ENCODE measurements at regions not wholly inside any gene's neighbourhood (a gene's known extent, or its start where the extent isn't known, plus 50 kb on each side); places are given as distances from the start of the nearest gene placed in this dataset.
"Not testable (repeated sequence)": the region's sequence is repeated elsewhere in the genome, so short reads cannot be mapped to it uniquely, and the experiment has no call there.

GRCh38 chr1:9442278-9442846, 96.9 kb upstream of the SLC25A33 start:
- DNase-seq, result no peak

- no peak for DNase-seq
Observed at GRCh38 chr1:9442986-9443385, 96.3 kb upstream of the SLC25A33 start.

DNA sequence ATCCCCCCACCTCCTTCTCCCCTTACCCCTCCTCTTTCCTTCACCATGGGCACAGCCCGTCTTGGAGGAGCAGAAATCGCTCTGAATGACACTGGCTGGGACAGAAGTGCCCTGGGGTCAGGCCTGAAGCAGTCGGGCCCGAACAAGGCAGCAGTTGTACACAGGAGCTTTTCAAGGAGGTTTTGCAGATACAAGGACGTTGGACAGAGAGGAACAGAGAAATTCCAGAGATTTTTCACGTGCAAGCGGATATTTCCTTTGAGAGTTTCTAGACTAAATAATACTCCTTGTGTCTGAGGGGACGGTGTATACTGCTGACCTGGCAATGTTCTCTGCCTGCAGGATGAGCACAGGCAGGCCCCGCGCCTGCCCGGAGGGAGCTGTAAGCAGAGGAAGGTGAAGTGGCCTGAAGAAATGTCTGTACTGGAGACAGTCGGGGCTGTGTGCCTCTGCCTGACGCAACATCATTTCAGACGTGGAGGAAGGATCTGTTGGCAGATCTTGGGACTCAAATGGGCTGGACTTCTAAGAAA, 95.3 kb upstream of the SLC25A33 start:
- no peak for DNase-seq

DNA sequence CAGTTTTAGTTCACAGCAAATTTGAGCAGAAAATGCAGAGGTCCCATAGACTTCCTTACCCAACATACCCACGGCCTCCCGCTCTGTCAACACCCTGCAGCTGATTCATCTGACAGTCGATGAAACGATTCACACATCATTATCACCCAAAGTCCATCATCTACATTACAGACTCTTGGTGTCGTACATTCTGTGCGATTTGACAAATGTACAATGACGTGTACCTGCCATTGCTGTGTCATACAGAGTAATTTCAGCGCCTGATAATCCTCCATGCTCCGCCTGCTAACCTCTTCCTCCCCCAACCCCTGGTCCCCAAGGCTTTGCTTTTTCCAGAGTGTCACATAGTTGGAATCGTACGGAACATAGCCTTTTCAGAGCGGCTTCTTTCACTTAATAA, 94.7 kb upstream of the SLC25A33 start:
- no peak for DNase-seq

DNA sequence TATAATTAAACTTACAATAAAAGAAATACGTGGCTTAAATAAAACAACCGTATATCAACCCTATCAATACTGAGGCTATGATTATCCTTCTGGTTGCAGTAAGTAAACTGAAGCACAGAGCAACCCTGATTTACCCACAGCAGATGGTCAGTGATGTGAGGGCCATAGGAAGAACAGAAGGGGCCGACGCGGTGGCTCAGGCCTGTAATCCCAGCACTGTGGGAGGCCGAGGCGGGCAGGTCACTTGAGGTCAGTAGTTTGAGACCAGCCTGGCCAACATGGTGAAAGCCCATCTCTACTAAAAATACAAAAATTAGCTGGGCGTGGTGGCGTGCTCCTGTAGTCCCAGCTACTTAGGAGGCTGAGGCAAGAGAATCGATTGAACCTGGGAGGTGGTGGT, 94.2 kb upstream of the SLC25A33 start:
- not testable (repeated sequence) for DNase-seq

GRCh38 chr1:9447215-9447960, 91.9 kb upstream of the SLC25A33 start:
- no peak for DNase-seq

DNA sequence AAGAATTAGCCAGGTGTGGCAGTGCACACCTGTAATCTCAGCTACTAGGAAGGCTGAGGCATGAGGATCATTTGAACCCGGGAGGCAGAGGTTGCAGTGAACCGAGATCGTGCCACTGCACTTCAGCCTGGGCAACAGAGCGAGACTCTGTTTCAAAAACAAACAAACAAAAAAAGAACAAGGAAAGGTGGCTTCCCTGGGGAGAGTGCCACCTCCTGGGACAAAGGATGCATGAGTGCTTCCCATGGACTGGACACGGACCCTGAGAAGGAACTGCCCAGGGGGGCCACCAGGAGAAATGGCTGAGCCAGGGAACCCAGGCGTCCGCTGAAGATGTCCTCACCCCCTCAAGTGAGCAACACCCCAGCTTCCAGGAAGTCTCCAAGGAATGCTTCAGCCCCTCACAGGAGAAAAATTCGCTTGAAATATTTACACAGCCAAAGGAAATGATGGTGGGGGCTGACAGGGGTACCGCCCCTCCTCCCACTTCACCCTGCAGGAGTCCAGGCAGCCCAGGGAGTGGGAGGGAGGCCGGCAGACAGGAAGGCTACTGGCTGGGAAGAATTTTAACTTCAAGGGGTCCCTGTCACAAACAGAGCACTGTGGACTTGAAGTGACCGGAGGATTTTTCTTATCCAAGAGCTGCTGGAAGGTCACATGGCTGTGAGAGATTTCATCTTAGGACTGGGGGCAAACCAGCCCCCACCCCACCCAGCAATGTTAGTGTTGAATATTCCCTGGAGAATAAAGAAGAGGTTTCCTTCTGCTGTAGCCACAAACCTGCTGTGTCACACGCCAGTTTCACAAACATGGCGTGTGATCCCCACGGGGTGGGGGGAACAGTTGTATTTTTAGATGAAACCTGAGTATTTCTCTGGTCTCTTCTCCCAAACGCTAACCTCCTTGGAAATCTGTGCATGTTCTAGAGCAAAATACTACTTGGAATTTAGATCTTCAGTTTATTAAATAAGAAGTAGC, 90.8 kb upstream of the SLC25A33 start:
- DNase-seq, result no peak

DNA sequence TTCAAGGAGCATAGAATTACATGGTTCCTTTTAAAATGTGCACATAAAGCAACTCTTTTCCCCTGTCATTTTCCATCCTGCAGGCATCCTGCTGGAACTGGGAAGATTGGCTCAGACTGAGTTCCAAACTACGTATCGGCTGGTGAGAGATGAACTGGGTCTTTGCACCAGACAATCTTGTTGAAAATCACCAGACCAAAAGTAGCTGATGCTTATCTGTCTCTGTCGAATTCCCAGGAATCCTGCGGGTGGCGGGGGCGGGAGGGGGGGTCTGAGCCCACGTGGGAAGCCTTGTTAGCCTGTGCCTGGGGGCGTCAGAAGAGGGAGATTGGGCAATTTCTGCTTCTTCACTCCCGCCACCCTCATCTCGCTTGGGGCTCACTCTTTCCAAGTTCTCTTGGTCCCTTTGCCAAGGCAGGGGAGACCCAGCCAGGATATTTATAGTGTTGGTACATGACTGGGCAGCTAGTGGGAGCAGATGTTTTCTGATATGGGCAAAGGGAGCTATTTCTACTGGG, 90.1 kb upstream of the SLC25A33 start:
- DNase-seq, result no peak

GRCh38 chr1:9449976-9450696, 89.1 kb upstream of the SLC25A33 start:
- DNase-seq, result no peak

DNA sequence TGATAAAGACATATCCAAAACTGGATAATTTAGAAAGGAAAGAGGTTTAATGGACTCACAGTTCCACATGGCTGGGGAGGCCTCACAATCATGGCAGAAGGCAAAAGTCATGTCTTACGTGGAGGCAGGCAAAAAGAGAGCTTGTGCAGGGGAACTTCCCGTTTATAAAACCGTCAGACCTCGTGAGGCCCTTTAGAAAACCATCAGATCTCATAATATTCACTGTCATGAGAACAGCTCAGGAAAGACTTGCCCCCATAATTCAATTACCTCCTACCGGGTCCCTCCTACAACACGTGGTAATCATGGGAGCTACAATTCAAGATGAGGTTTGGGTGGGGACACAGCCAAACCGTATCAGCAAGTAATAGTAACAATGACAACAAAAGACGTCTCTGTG, 88.2 kb upstream of the SLC25A33 start:
- DNase-seq, result peak in 1 of 2 donors; percentile 44

GRCh38 chr1:9452516-9453140, 86.6 kb upstream of the SLC25A33 start:
- DNase-seq, result no peak

DNA sequence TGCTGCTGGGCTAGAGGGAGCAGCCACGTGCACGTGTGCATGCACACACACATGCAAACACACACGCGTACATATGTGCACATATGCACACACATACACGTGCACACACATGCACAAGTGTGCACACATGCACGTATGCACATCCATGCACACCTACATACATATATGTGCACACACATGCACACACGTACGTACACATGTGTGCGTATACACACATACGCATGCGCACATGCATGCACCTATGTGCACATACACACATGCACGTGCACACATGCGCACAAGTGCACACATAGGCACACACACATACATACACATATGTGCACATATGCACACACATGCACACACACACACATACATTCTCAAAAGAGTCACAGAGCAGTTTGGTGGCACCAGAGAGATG, 85.9 kb upstream of the SLC25A33 start:
- DNase-seq, result no peak

- DNase-seq, result no peak
Observed at GRCh38 chr1:9453779-9454418, 85.4 kb upstream of the SLC25A33 start.

- no peak for DNase-seq
Observed at GRCh38 chr1:9454494-9455066, 84.7 kb upstream of the SLC25A33 start.

GRCh38 chr1:9455487-9456234, 83.6 kb upstream of the SLC25A33 start:
- DNase-seq, result peak in 1 of 2 donors; percentile 73

- no peak for DNase-seq
Observed at GRCh38 chr1:9456833-9457232, 82.4 kb upstream of the SLC25A33 start.

DNA sequence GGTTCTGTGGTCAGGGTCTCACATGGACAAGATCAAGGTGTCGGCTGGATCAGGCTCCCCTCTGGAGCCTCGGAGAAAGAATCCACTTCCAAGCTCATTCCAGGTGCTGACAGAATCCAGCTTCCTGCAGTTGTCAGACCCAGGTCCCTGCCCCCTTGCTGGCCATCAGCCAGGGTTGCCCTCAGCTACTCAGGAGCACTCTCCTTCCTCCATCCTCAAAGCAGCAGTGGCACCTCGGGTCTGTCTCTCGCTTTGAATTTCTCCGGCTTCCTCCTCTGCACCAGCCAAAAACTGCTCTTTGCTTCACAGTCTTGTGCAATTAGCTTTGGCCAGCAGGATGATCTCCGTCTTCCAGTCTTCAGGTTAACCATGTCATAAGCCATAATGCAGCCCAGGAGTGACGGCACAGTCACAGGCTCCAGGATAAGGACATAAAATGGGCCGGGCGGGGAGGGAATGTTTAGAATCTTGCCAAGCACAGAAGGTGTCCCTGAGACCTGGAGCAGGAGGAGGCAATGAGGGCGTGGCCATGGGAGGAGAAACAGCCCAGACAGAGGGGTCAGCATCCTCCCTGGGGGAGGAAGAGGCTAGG, 79.4 kb upstream of the SLC25A33 start:
- DNase-seq, result no peak

DNA sequence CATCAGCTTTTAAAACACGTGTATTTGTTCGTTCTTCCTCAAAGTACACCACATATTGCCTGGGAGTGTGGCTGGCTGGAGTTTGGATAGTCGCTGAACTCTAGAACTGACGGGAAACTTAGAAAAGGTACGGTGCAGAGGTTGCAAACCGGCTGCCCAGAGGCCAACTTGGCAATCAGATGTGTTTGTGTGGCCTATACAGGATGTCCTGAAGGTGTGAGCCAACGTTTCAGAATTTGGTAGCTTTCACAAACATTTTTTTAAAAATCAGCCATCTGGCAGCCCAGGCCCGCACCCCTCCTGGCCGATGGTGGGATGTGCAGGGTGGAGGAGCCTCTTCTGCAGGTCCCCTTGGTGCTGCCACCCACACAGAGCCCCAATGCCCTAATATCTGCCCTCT, 73.6 kb upstream of the SLC25A33 start:
- DNase-seq, result no peak
